KOPT-K1 (cell line): ENCODE measurements at regions not wholly inside any gene's neighbourhood (a gene's known extent, or its start where the extent isn't known, plus 50 kb on each side); places are given as distances from the start of the nearest gene placed in this dataset.
"Not testable (repeated sequence)": the region's sequence is repeated elsewhere in the genome, so short reads cannot be mapped to it uniquely, and the experiment has no call there.

Experiments used
- H3K27ac ChIP-seq: fragments of 200-600 bp; sonication (generic); 2 replicates; pipeline ENCODE4 v1.5.1; 2016; ENCODE audit warnings: antibody characterized with exemption, mild to moderate bottlenecking, low read depth, low read length; ENCODE audit not compliant: poor library complexity, severe bottlenecking
- H3K36me3 ChIP-seq: fragments of 200-600 bp; sonication (generic); 2 replicates; pipeline ENCODE4 v1.5.1; 2017; ENCODE audit warnings: antibody characterized with exemption, mild to moderate bottlenecking, low read length, moderate library complexity; ENCODE audit not compliant: insufficient read depth
- H3K9me3 ChIP-seq: fragments of 200-600 bp; sonication (generic); 2 replicates; pipeline ENCODE4 v1.5.1; 2017; ENCODE audit warnings: antibody characterized with exemption, low read length, mild to moderate bottlenecking; ENCODE audit not compliant: insufficient read depth, poor library complexity, severe bottlenecking

DNA sequence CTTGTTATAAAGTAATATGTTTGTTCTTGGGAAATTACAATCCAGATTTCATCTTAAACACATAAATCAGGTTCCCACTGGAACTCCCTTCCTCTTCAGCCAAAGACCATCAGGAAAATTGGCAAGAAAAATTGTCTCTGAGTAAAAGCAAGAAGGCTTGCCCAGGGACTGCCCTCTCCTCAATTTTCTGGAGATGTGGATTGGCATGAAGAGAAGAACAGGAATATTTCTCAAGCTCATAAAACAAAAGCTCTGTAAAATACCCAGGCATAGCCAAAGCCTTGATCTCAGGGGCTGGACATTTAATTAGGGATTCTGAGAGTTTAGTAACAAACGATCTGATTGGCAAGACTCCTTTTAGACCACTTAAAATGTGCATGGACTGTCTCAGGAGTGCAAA, 223.4 kb downstream of the ZNF608 start:
- no peaks in the 10 kb centered on the region for H3K9me3 ChIP-seq
- no peak overlapping the region for H3K27ac ChIP-seq
- no peaks in the 10 kb centered on the region for H3K36me3 ChIP-seq

GRCh38 chr5:124521461-124522230, 224.8 kb downstream of the ZNF608 start:
- H3K27ac ChIP-seq, result no peak overlapping the region
- no peaks in the 10 kb centered on the region for H3K9me3 ChIP-seq
- H3K36me3 ChIP-seq, result no peaks in the 10 kb centered on the region

GRCh38 chr5:124519396-124519795, 227.0 kb downstream of the ZNF608 start:
- Histone ChIP-seq H3K27ac (no peak overlapping the region), H3K9me3 (no peaks in the 10 kb centered on the region), H3K36me3 (no peaks in the 10 kb centered on the region)

- Histone ChIP-seq H3K27ac (no peak overlapping the region), H3K36me3 (no peaks in the 10 kb centered on the region), H3K9me3 (no peaks in the 10 kb centered on the region)
These were observed 229.9 kb downstream of the ZNF608 start for GRCh38 chr5:124516567-124516966.

GRCh38 chr5:124515497-124516245, 230.8 kb downstream of the ZNF608 start:
- H3K27ac ChIP-seq, result no peak overlapping the region
- H3K36me3 ChIP-seq, result no peaks in the 10 kb centered on the region
- no peaks in the 10 kb centered on the region for H3K9me3 ChIP-seq

DNA sequence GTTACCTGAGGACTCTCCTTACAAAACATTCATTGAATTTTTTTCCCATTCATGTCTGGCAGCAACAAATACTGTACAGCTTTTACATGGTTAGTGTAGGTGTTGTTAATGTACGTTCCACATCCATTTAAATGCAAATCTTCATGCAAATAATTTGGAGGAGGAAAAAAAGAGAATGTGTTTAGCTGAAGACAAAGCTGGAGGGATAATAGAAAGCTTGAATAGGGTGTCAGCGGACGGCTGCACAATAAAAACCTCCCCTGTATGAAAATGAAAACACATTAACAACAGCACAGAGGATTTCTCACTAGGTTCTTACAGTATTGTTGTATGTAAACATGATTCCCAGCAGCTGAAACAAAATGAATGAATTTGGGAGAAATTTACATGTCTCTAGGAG, 231.5 kb downstream of the ZNF608 start:
- Histone ChIP-seq H3K36me3 (no peaks in the 10 kb centered on the region), H3K27ac (no peak overlapping the region), H3K9me3 (no peaks in the 10 kb centered on the region)

GRCh38 chr5:124512952-124513632, 233.3 kb downstream of the ZNF608 start:
- Histone ChIP-seq H3K9me3 (no peaks in the 10 kb centered on the region), H3K27ac (no peak overlapping the region)

DNA sequence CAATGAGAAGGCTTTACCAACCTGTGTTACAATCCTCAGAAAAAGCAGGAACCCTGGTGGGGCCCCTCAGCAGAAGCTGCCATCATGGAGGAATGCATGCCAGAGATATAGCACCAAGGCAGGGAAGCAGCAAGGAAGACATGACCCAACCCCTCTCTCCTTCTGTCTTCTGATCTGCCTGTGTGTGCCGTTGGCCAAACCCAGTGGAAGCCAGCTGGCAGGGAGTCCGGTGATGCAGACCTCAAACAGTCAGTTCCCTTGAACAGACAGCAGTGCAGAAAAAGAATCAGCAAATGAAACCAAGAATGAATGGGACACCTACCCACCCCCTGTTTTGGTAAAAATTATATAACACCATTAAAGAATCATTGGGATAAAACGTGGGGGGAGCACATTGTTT, 234.2 kb downstream of the ZNF608 start:
- no peaks in the 10 kb centered on the region for H3K36me3 ChIP-seq
- no peaks in the 10 kb centered on the region for H3K9me3 ChIP-seq

More at GRCh38 chr5:124512952-124513632, 233.3 kb downstream of the ZNF608 start:
- H3K36me3 ChIP-seq, result no peaks in the 10 kb centered on the region

DNA sequence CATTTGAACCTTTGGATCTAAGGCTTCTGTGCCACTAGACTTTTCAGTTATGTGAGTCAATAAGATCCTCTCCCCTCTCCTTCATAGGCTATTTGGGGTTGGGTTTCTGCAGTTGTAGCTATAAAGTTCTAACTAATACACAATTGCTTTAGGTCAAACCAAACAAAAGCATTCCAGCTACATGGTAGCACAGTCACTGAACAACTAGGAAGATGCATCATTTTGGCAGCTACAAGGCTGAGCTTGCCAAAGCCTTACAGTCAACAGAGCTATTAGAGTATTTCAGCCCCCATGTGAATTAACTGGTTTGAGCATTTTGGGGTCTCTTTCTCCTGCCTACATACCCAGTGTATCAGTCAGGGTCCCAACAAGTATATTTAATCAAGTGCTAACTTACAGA, 234.6 kb downstream of the ZNF608 start:
- Histone ChIP-seq H3K9me3 (no peaks in the 10 kb centered on the region), H3K36me3 (no peaks in the 10 kb centered on the region), H3K27ac (no peak overlapping the region)

More for the DNA sequence above, 234.2 kb downstream of the ZNF608 start:
- H3K27ac ChIP-seq, result no peak overlapping the region

DNA sequence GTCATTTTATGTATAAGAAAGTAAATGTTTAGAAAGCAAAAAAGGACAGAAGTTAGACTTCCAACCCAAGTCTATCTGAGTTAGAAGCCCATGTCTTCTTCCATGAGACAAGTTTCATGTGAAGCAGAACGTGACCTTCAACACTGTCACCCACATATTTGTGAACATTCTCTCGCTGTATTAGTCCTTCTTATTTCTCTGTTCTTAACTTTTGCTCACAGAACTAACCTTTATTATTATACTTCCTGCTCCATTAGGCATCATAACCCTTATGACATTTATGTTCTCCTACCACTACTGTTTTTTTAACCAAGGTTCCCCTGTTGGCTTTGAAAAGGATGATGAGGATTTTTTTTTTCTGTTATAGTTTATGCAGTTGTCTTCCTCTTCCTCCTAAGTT, 238.8 kb downstream of the ZNF608 start:
- no peak overlapping the region for H3K27ac ChIP-seq
- H3K36me3 ChIP-seq, result no peaks in the 10 kb centered on the region
- H3K9me3 ChIP-seq, result no peaks in the 10 kb centered on the region

DNA sequence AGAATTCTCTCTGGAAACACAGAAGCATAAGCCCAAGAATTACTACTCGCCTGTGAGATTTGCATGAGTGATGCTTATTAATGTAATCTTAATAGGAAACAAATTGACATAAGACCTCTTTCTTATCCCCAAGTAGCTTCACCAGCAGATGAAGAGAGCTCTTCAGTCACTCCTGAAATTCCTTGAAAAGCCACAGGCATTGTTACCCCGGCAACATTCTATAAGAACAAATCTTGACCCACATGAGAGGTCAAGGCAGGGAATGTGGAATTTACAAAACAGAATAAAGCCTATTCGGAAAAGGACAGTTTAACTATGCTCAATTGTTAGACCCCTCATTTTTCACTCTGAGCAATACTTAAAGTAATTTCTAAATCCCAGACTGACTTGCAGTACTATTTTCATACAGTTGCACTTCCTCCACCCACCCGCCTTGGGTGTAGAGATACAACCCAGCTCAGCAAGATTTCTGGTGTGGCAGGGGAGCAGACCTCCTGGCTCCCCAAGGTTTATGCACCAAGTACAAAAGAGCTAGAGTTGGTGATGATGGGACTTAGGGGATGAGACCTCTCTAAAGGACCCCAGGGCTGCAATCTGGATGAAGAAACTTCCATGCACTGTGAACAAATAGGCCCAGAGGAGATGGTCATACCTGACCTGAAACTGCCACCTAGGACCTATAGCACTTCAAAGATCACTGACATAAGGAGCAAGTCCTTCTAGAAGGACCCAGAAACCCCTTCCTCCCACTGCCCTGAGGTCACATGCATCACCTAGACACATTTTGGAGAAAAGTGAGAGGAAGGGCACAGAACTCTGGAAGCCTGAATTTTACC, 242.1 kb downstream of the ZNF608 start:
- no peaks in the 10 kb centered on the region for H3K36me3 ChIP-seq
- no peaks in the 10 kb centered on the region for H3K9me3 ChIP-seq
- H3K27ac ChIP-seq, result no peak overlapping the region

DNA sequence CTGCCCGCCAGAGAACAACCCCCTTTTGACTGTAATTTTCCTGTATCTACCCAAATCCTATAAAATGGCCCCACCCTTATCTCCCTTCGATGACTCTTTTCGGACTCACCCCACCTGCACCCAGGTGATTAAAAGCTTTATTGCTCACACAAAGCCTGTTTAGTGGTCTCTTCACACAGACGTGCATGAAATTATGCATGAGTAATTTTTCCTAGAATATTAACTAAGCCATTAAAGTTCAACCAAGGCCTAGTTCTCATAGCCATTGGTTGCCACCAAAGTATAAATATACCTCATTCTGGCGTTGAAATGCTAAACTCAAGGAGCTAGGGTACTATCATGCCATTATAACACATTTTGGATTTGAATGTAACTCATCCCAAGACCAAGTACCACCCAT, 243.9 kb downstream of the ZNF608 start:
- Histone ChIP-seq H3K9me3 (no peaks in the 10 kb centered on the region), H3K36me3 (no peaks in the 10 kb centered on the region), H3K27ac (no peak overlapping the region)

- H3K36me3 ChIP-seq, H3K9me3 ChIP-seq, H3K27ac ChIP-seq: not testable (repeated sequence)
These were observed 246.6 kb downstream of the ZNF608 start for GRCh38 chr5:124499818-124500217.

- not testable (repeated sequence) for H3K27ac ChIP-seq, H3K9me3 ChIP-seq, H3K36me3 ChIP-seq
These were observed 249.5 kb downstream of the ZNF608 start for GRCh38 chr5:124496968-124497367.
